Lower leg skin (tissue), 4 donors: ENCODE measurements at regions not wholly inside any gene's neighbourhood (a gene's known extent, or its start where the extent isn't known, plus 50 kb on each side); places are given as distances from the start of the nearest gene placed in this dataset.
"Not testable (repeated sequence)": the region's sequence is repeated elsewhere in the genome, so short reads cannot be mapped to it uniquely, and the experiment has no call there.

Experiments used
- DNase-seq, 2 donors: peaks; one replicate each; pipeline ENCODE4 v3.0.0-alpha.2; 2019; ENCODE audit warnings: low spot score in 2 of 2
- H3K4me3 ChIP-seq: fragments of 200-600 bp; sonication (generic); 2 replicates; pipeline ENCODE4 v1.5.1; 2017; ENCODE audit warnings: mild to moderate bottlenecking, low read depth; ENCODE audit not compliant: poor library complexity, severe bottlenecking
- POLR2A ChIP-seq, 2 donors: fragments of 450-650 bp; IDR thresholded peaks; one replicate each; pipeline ENCODE4 v1.6.1; 2016 to 2017; ENCODE audit warnings: antibody characterized with exemption in 2 of 2, mild to moderate bottlenecking in 1 of 2, moderate library complexity in 1 of 2
- WGBS, 2 donors: methylation state at CpG; one replicate each; pipeline ENCODE4 v1.1.5; 2018; 5-methylcytosine and 5-hydroxymethylcytosine counted together
- intact Hi-C: fragments of 100-400 bp; cut with DNase I; formaldehyde crosslinking; loops from one replicate; pipeline ENCODE4 v1.15.0; 2023; ENCODE audit warnings: low total_unique reads
- TF ChIP-seq, protein P1 (sequence below), 3 donors: fragments of 450-650 bp; IDR thresholded peaks; one replicate each; pipeline ENCODE4 v1.5.1; 2016; ENCODE audit warnings: antibody characterized with exemption in 3 of 3, mild to moderate bottlenecking in 3 of 3, moderate library complexity in 2 of 3

DNA sequence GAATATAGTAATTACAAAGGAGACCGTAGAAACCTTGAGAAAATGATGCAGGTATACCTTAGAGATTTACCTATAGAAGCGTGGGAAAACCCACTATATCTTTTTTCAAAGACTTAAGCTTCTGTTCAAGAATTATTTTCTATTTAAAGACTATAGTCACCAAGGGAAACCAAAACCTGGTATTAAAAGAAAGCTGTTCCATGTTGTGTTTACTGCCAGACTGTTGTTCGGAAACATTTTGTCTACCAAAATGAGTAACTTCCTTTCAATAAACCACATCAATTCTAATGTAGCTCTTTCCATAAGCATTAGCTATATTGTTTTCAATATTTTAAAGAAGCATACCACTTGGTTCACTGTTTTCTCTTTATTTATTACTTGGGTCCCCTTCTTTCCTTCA, 182.9 kb upstream of the SLITRK6 start:
- intact Hi-C loops: no loop called here
- TF ChIP-seq POLR2A (IDR thresholded peaks at IDR 0.05): no peak
- TF ChIP-seq, protein P1, sequence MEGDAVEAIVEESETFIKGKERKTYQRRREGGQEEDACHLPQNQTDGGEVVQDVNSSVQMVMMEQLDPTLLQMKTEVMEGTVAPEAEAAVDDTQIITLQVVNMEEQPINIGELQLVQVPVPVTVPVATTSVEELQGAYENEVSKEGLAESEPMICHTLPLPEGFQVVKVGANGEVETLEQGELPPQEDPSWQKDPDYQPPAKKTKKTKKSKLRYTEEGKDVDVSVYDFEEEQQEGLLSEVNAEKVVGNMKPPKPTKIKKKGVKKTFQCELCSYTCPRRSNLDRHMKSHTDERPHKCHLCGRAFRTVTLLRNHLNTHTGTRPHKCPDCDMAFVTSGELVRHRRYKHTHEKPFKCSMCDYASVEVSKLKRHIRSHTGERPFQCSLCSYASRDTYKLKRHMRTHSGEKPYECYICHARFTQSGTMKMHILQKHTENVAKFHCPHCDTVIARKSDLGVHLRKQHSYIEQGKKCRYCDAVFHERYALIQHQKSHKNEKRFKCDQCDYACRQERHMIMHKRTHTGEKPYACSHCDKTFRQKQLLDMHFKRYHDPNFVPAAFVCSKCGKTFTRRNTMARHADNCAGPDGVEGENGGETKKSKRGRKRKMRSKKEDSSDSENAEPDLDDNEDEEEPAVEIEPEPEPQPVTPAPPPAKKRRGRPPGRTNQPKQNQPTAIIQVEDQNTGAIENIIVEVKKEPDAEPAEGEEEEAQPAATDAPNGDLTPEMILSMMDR (IDR thresholded peaks at IDR 0.05): no peak
- 87% methylated on average over 3 of the region's 3 CpGs for WGBS, 2 donors
- H3K4me3 ChIP-seq: no peak overlapping the region
- no peak for DNase-seq

DNA sequence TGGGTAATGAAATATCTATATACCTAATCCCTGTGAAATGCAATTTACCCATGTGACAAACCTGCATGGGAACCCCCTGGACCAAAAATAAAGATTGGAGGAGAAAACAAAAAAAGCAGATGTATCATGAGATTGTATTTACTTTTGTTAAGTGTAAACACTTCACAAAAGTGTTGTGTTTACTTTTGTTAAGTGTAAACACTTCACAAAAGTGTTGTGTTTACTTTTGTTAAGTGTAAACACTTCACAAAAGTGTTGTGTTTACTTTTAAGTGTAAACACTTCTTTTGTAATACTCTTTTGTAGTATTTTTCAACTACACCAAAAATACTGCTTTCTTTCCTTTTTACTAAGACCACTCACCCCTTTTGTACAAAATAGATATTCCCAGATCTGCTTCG, 181.2 kb upstream of the SLITRK6 start:
- WGBS, 2 donors: 88 to 100% methylated on average over 1 of the region's 1 CpG
- H3K4me3 ChIP-seq, DNase-seq, intact Hi-C loops: not testable (repeated sequence)

DNA sequence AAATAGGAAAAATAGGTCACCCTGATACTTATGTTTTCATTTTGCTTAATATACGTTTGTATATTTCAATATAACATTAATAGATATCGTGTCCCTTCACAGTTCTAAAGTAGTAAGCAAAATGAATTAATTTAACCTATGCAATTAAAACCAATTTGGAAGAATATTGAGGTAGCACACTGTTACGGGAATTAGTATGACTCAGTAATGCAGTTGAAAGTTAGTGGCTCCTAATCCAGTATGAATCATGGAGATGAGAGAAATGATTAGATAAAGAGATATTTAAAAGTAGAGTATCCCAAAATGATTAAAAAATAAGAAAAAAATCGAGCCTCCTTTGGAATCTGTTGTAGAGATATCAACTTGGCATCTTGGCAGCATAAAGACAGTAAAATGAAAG, 177.0 kb upstream of the SLITRK6 start:
- DNase-seq: no peak
- WGBS, 2 donors: 65 to 70% methylated on average over 4 of the region's 4 CpGs
- intact Hi-C loops: no loop called here
- no peak overlapping the region for H3K4me3 ChIP-seq
- TF ChIP-seq POLR2A (IDR thresholded peaks at IDR 0.05): no peak
- TF ChIP-seq, protein P1 (IDR thresholded peaks at IDR 0.05): no peak

DNA sequence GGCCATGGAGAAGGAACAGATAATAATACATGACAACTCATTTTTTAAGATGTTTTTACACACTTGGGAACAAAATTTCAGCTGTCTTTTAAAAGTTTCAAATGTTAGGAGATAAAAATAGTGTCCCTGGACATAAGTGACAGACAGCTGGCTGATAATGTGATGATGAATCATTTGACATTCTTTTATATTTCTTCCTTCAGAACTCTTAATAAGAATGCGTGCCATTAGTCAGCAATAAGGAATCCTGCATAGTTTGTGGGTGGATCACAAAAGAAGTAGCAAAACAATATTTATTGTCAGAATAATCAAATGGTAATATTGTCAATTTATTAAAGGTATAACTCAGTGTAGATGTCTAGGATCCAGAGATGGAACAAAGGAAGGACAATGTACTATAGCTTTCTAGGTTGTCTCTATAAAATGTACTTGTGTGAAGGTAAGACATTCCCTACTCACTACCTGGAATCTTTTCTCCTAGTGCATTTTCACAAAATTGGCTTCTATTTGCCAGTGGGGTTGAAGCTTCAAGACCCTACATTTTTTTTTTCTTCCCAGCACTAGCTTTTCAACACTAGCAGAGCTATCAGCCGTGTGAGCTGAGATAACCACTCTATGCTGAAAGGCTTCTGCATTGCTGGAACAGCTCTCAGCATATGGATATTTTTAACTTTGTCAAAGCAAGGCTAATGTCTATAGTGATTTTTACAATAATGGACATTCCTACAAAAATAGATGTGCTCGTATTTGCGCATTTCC, 175.6 kb upstream of the SLITRK6 start:
- WGBS, 2 donors: 72 to 74% methylated on average over 4 of the region's 4 CpGs
- H3K4me3 ChIP-seq: no peak overlapping the region
- TF ChIP-seq, protein P1 (IDR thresholded peaks at IDR 0.05): no peak
- TF ChIP-seq POLR2A (IDR thresholded peaks at IDR 0.05): no peak
- intact Hi-C loops: no loop called here
- DNase-seq: no peak

DNA sequence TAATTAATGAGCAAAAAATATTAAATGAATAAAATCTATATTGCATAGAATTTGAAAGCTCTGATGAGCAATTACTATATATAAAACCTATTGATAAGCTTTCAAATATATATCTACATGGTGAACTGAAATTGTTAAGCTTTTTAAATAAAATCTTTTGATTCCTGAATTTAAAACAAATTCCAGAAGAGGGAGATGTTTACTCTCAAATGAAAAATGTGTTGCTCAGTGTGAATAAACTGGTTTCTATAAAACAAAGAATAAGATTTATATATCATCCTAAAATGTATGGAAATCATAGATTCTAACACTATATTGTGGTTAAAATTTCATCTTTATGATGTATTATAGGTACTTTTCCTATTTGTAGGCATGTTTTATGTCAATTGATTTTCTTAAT, 171.5 kb upstream of the SLITRK6 start:
- DNase-seq: no peak
- no peak overlapping the region for H3K4me3 ChIP-seq
- no peak for TF ChIP-seq POLR2A (IDR thresholded peaks at IDR 0.05)
- TF ChIP-seq, protein P1 (IDR thresholded peaks at IDR 0.05): no peak
- intact Hi-C loops: no loop called here

DNA sequence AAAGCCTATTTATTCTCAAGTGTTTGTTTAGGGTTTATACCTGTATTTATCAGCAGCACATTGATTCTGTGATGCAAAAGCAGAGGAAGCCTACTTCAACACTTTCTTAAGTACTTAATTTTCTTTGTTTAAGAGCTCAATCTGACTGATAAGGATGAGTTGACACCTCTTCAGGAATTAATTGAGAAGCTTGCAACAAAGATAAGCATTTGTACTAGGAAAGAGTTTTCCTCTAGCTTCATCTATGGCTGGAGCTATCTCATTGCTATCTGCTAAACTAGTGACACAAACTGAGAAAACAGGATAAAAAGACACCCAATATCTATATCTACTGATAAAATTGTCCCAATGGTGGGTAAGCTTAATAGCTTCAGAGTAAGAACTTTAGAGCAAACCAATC, 170.1 kb upstream of the SLITRK6 start:
- TF ChIP-seq, protein P1 (IDR thresholded peaks at IDR 0.05): no peak
- no peak for TF ChIP-seq POLR2A (IDR thresholded peaks at IDR 0.05)

More for the DNA sequence above, 170.1 kb upstream of the SLITRK6 start:
- intact Hi-C loops: no loop called here
- no peak for DNase-seq
- H3K4me3 ChIP-seq: no peak overlapping the region
